CD14-positive monocyte (primary cell): ENCODE measurements at regions not wholly inside any gene's neighbourhood (a gene's known extent, or its start where the extent isn't known, plus 50 kb on each side); places are given as distances from the start of the nearest gene placed in this dataset.
"Not testable (repeated sequence)": the region's sequence is repeated elsewhere in the genome, so short reads cannot be mapped to it uniquely, and the experiment has no call there.

Experiments
- DNase-seq, 3 donors: peaks; one replicate each; pipeline ENCODE4 v3.0.0-alpha.2; 2011 to 2022
- H2AFZ ChIP-seq: 2 replicates; pipeline ENCODE4 v1.6.0; 2012; ENCODE audit warnings: mild to moderate bottlenecking, low read depth, low read length, inconsistent platforms; ENCODE audit not compliant: insufficient read depth, poor library complexity, severe bottlenecking
- H3K27ac ChIP-seq, 2 donors: 1 replicate in 1 of 2; 2 replicates in 1 of 2; pipeline ENCODE4 v1.5.1; 2012 to 2013; ENCODE audit warnings: low read length in 2 of 2, control low read depth in 1 of 2, inconsistent platforms in 1 of 2, low read depth in 1 of 2, mild to moderate bottlenecking in 1 of 2
- H3K27me3 ChIP-seq, 2 donors: one replicate each; pipeline versions ENCODE4 v1.6.0 to v1.6.1; 2011 to 2013; ENCODE audit warnings: low read length in 2 of 2; ENCODE audit not compliant: control insufficient read depth in 2 of 2, insufficient read depth in 2 of 2
- H3K36me3 ChIP-seq, 2 donors: replicated peaks in 1 of 2; 1 replicate in 1 of 2; 2 replicates in 1 of 2; pipeline versions ENCODE4 v1.5.1 to v1.6.1; 2012 to 2013; ENCODE audit warnings: low read length in 2 of 2, control low read depth in 1 of 2, inconsistent platforms in 1 of 2, mild to moderate bottlenecking in 1 of 2; ENCODE audit not compliant: insufficient read depth in 2 of 2, control insufficient read depth in 1 of 2
- H3K4me1 ChIP-seq, 2 donors: 1 replicate in 1 of 2; 2 replicates in 1 of 2; pipeline versions ENCODE4 v1.5.1 to v1.6.1; 2012 to 2013; ENCODE audit warnings: low read length in 2 of 2, control low read depth in 1 of 2, inconsistent platforms in 1 of 2, mild to moderate bottlenecking in 1 of 2, moderate library complexity in 1 of 2; ENCODE audit not compliant: insufficient read depth in 2 of 2, control insufficient read depth in 1 of 2
- H3K4me2 ChIP-seq: replicated peaks from 2 replicates; pipeline ENCODE3; 2012; ENCODE audit warnings: low read length, moderate library complexity, mild to moderate bottlenecking; ENCODE audit not compliant: poor library complexity, severe bottlenecking; ENCODE audit errors: extremely low read depth
- H3K4me3 ChIP-seq, 3 experiments: fragments of 200-600 bp in 1 of 3; sonication (generic) in 1 of 3; replicated peaks in 1 of 3; 1 replicate in 2 of 3; 2 replicates in 1 of 3; pipeline ENCODE4 v1.5.1; 2011 to 2013; ENCODE audit warnings: low read length in 3 of 3, mild to moderate bottlenecking in 3 of 3, control low read depth in 2 of 3, low read depth in 2 of 3, inconsistent platforms in 1 of 3, moderate library complexity in 1 of 3
- H3K79me2 ChIP-seq: 2 replicates; pipeline ENCODE4 v1.6.0; 2012; ENCODE audit warnings: mild to moderate bottlenecking, control low read depth, inconsistent platforms, low read length, moderate library complexity; ENCODE audit not compliant: insufficient read depth
- H3K9ac ChIP-seq: 2 replicates; pipeline ENCODE4 v1.6.0; 2017; ENCODE audit warnings: low read length, mild to moderate bottlenecking; ENCODE audit not compliant: insufficient read depth, poor library complexity, severe bottlenecking
- H3K9me3 ChIP-seq, 2 donors: replicated peaks in 1 of 2; 1 replicate in 1 of 2; 2 replicates in 1 of 2; pipeline versions ENCODE4 v1.5.1 to v1.6.1; 2012 to 2013; ENCODE audit warnings: low read length in 2 of 2, control low read depth in 1 of 2; ENCODE audit not compliant: control insufficient read depth in 1 of 2, insufficient read depth in 1 of 2
- H4K20me1 ChIP-seq: 2 replicates; pipeline ENCODE4 v1.6.0; 2012; ENCODE audit warnings: mild to moderate bottlenecking, low read length, control low read depth, moderate library complexity; ENCODE audit not compliant: insufficient read depth
- H3K27ac Mint-ChIP-seq, 7 donors: one replicate each; pipeline ENCODE4 v1.8.0; 2020; ENCODE audit warnings: mild to moderate bottlenecking in 7 of 7, mixed read lengths in 7 of 7, moderate library complexity in 6 of 7, inconsistent platforms in 2 of 7
- H3K27me3 Mint-ChIP-seq, 3 donors: one replicate each; pipeline ENCODE4 v1.8.0; 2021 to 2022; ENCODE audit warnings: low read depth in 3 of 3, mild to moderate bottlenecking in 3 of 3, mixed read lengths in 3 of 3, moderate library complexity in 3 of 3, inconsistent platforms in 1 of 3
- H3K36me3 Mint-ChIP-seq, 2 donors: one replicate each; pipeline ENCODE4 v1.8.0; 2020; ENCODE audit warnings: mixed read lengths in 2 of 2, inconsistent platforms in 1 of 2, mild to moderate bottlenecking in 1 of 2
- H3K4me1 Mint-ChIP-seq: one replicate; pipeline ENCODE4 v1.8.0; 2020; ENCODE audit warnings: mild to moderate bottlenecking, mixed read lengths
- H3K4me3 Mint-ChIP-seq, 2 donors: one replicate each; pipeline ENCODE4 v1.8.0; 2020; ENCODE audit warnings: mild to moderate bottlenecking in 2 of 2, mixed read lengths in 2 of 2, moderate library complexity in 1 of 2
- H3K9me3 Mint-ChIP-seq, 7 donors: one replicate each; pipeline ENCODE4 v1.8.0; 2020 to 2022; ENCODE audit warnings: mixed read lengths in 7 of 7, mild to moderate bottlenecking in 6 of 7, moderate library complexity in 6 of 7, inconsistent platforms in 2 of 7
- CTCF ChIP-seq: fragments of 200-600 bp; IDR thresholded peaks from one replicate; pipeline ENCODE4 v1.8.0; 2022; ENCODE audit warnings: antibody characterized with exemption, mild to moderate bottlenecking
- WGBS: methylation state at CpG from one replicate; pipeline ENCODE4 v1.1.5; 2013; ENCODE audit warnings: missing lambda C conversion rate; ENCODE audit not compliant: insufficient coverage; 5-methylcytosine and 5-hydroxymethylcytosine counted together
- intact Hi-C, 2 donors: fragments of 100-400 bp; cut with micrococcal nuclease; formaldehyde crosslinking; loops; one replicate each; pipeline versions ENCODE4 v1.15.0 to v1.15.1; 2023

GRCh38 chr5:100683881-100684280 is 148.7 kb downstream of the FAM174A start:
- Histone ChIP-seq H3K27ac (no peak overlapping the region), H4K20me1 (no peaks in the 10 kb centered on the region), H3K79me2 (no peaks in the 10 kb centered on the region), H3K4me2 (no peak overlapping the region), H3K4me3 (no peak overlapping the region), H3K9ac (no peak overlapping the region), H3K36me3 (no peaks in the 10 kb centered on the region), H3K9me3 (peaks cover 10 to 21% of the 10 kb centered on the region in 2 donors), H3K4me1 (no peaks in the 10 kb centered on the region), H2AFZ (no peak overlapping the region), H3K27me3 (no peaks in the 10 kb centered on the region)
- Mint-ChIP-seq H3K9me3 (peaks cover 21 to 36% (median 30%) of the 10 kb centered on the region in 7 donors), H3K4me1 (no peaks in the 10 kb centered on the region), H3K27me3 (no peaks in the 10 kb centered on the region), H3K27ac (peak overlapping the region in 1 of 7 donors; percentile 32), H3K4me3 (no peak overlapping the region), H3K36me3 (peaks cover 0 to 3% of the 10 kb centered on the region in 2 donors)
- DNase-seq, result no peak
- WGBS, result 100% methylated on average over 3 of the region's 3 CpGs
- TF ChIP-seq CTCF, result no peak
- intact Hi-C loops, result no loop called here

GRCh38 chr5:100685122-100685521 is 149.9 kb downstream of the FAM174A start:
- H3K79me2 ChIP-seq, H3K27me3 ChIP-seq, H3K9ac ChIP-seq, DNase-seq, H3K27ac ChIP-seq, intact Hi-C loops, H3K4me3 Mint-ChIP-seq, H3K27me3 Mint-ChIP-seq, H2AFZ ChIP-seq, H4K20me1 ChIP-seq, H3K4me2 ChIP-seq, H3K4me1 Mint-ChIP-seq, H3K27ac Mint-ChIP-seq, H3K4me1 ChIP-seq, H3K36me3 ChIP-seq, H3K4me3 ChIP-seq, H3K36me3 Mint-ChIP-seq: not testable (repeated sequence)
- peaks cover 14 to 21% of the 10 kb centered on the region in 2 donors for H3K9me3 ChIP-seq
- peaks cover 21 to 35% (median 28%) of the 10 kb centered on the region in 7 donors for H3K9me3 Mint-ChIP-seq
- no CpG with 5 or more reads among the region's 2 CpGs for WGBS

- H3K27ac Mint-ChIP-seq, H2AFZ ChIP-seq, H3K4me1 ChIP-seq, H3K4me3 Mint-ChIP-seq, H3K36me3 ChIP-seq, H3K79me2 ChIP-seq, DNase-seq, H3K4me1 Mint-ChIP-seq, H3K9ac ChIP-seq, H3K4me2 ChIP-seq, H4K20me1 ChIP-seq, intact Hi-C loops, H3K4me3 ChIP-seq, H3K36me3 Mint-ChIP-seq, H3K27me3 ChIP-seq, H3K27ac ChIP-seq, H3K27me3 Mint-ChIP-seq: not testable (repeated sequence)
- WGBS, result 97% methylated on average over 16 of the region's 26 CpGs
- H3K9me3 Mint-ChIP-seq, result peaks cover 6 to 16% (median 12%) of the 10 kb centered on the region in 7 donors
- peaks cover 3 to 11% of the 10 kb centered on the region in 2 donors for H3K9me3 ChIP-seq
These were observed 153.7 kb downstream of the FAM174A start for GRCh38 chr5:100688834-100689233.
